Hepatocyte (in vitro differentiated cells): ENCODE measurements at regions not wholly inside any gene's neighbourhood (a gene's known extent, or its start where the extent isn't known, plus 50 kb on each side); places are given as distances from the start of the nearest gene placed in this dataset.

Source experiments
- CTCF ChIP-seq: fragments of 200-600 bp; sonication (generic); IDR thresholded peaks from 2 replicates; pipeline ENCODE4 v1.5.1; 2016; ENCODE audit warnings: antibody characterized with exemption, mild to moderate bottlenecking; ENCODE audit not compliant: poor library complexity
- EZH2phosphoT487 ChIP-seq: fragments of 200-600 bp; sonication (generic); IDR thresholded peaks from one replicate; pipeline ENCODE4 v1.6.1; 2018; ENCODE audit warnings: antibody characterized with exemption, mild to moderate bottlenecking, low read depth, moderate library complexity; ENCODE audit not compliant: unreplicated experiment, severe bottlenecking

GRCh38 chr10:100684688-100685235 is 60.6 kb upstream of the PAX2 start:
- TF ChIP-seq CTCF (no peak), EZH2phosphoT487 (no peak)
